SJSA1 (cell line): ENCODE measurements at regions not wholly inside any gene's neighbourhood (a gene's known extent, or its start where the extent isn't known, plus 50 kb on each side); places are given as distances from the start of the nearest gene placed in this dataset.
"Not testable (repeated sequence)": the region's sequence is repeated elsewhere in the genome, so short reads cannot be mapped to it uniquely, and the experiment has no call there.

ENCODE experiments used
- DNase-seq, 2 experiments: peaks; one replicate each; pipeline ENCODE4 v3.0.0-alpha.2; 2015 to 2020; ENCODE audit warnings: low spot score in 2 of 2, low read depth in 1 of 2
- H3K27ac ChIP-seq: fragments of 250-450 bp; sonication (Bioruptor Pico); 2 replicates; pipeline ENCODE4 v1.5.1; 2020; ENCODE audit warnings: mild to moderate bottlenecking, moderate library complexity
- H3K27me3 ChIP-seq: fragments of 250-450 bp; sonication (Bioruptor Pico); replicated peaks from 2 replicates; pipeline ENCODE4 v1.5.1; 2020; ENCODE audit warnings: mild to moderate bottlenecking, moderate library complexity
- H3K36me3 ChIP-seq: fragments of 250-450 bp; sonication (Bioruptor Pico); 2 replicates; pipeline ENCODE4 v1.5.1; 2020; ENCODE audit warnings: mild to moderate bottlenecking
- H3K4me1 ChIP-seq: fragments of 250-450 bp; sonication (Bioruptor Pico); replicated peaks from 2 replicates; pipeline ENCODE4 v1.6.1; 2021; ENCODE audit warnings: mild to moderate bottlenecking
- H3K4me3 ChIP-seq: fragments of 250-450 bp; sonication (Bioruptor Pico); 2 replicates; pipeline ENCODE4 v1.5.1; 2020; ENCODE audit warnings: mild to moderate bottlenecking
- H3K9me3 ChIP-seq: fragments of 250-450 bp; sonication (Bioruptor Pico); replicated peaks from 2 replicates; pipeline ENCODE4 v1.5.1; 2020; ENCODE audit warnings: mild to moderate bottlenecking

- no peak for DNase-seq
- Histone ChIP-seq H3K36me3 (no peaks in the 10 kb centered on the region), H3K9me3 (no peaks in the 10 kb centered on the region), H3K4me1 (no peaks in the 10 kb centered on the region; the same call in 1 of the 2 replicates), H3K4me3 (no peak overlapping the region), H3K27me3 (no peaks in the 10 kb centered on the region), H3K27ac (no peak overlapping the region)
Measured at GRCh38 chr4:85153221-85153620, 186.7 kb upstream of the WDFY3 start.

GRCh38 chr4:85154591-85154990 is 188.1 kb upstream of the WDFY3 start:
- Histone ChIP-seq H3K27me3 (no peaks in the 10 kb centered on the region), H3K4me3 (no peak overlapping the region), H3K9me3 (no peaks in the 10 kb centered on the region), H3K4me1 (no peaks in the 10 kb centered on the region; the same call in 1 of the 2 replicates), H3K36me3 (no peaks in the 10 kb centered on the region), H3K27ac (no peak overlapping the region)
- DNase-seq: no peak

DNA sequence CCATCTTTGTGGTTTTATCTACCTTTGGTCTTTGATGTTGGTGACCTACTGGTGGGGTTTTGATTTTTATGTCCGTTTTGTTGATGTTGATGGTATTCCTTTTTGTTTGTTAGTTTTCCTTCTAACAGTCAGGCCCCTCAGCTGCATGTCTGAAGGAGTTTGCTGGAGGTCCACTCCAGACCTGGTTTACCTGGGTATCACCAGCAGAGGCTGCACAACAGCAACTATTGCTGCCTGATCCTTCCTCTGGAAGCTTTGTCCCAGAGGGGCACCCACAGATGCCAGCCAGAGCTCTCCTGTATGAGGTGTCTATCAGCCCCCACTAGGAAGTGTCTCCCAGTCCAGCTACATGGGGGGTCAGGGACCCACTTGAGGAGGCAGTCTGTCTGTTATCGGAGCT is 199.3 kb upstream of the WDFY3 start:
- H3K27me3 ChIP-seq: no peaks in the 10 kb centered on the region
- no peak overlapping the region for H3K27ac ChIP-seq
- DNase-seq: no peak
- no peak overlapping the region for H3K4me3 ChIP-seq
- H3K9me3 ChIP-seq: no peaks in the 10 kb centered on the region
- no peaks in the 10 kb centered on the region for H3K4me1 ChIP-seq
- H3K36me3 ChIP-seq: no peaks in the 10 kb centered on the region

DNA sequence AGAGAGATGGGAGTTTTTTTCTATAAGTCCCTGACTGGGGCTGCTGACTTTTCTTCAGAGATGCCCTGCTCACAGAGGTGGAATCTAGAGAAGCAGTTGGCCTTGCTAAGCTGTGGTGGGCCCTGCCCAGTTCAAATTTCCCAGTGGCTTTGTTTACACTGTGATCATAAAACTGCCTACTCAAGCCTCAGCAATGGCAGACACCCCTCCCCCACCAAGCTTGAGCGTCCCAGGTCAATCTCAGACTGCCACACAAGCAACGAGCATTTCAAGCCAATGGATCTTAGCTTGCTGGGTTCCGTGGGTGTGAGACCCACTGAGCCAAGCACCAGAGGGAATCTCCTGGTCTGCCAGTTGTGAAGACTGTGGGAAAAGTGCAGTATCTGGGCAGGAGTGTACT is 199.8 kb upstream of the WDFY3 start:
- H3K27ac ChIP-seq: no peak overlapping the region
- H3K9me3 ChIP-seq: no peaks in the 10 kb centered on the region
- no peak for DNase-seq

GRCh38 chr4:85168234-85168834 is 201.8 kb upstream of the WDFY3 start:
- no peaks in the 10 kb centered on the region for H3K4me1 ChIP-seq
- no peak overlapping the region for H3K4me3 ChIP-seq
- no peak for DNase-seq
- H3K27me3 ChIP-seq: no peaks in the 10 kb centered on the region
- no peaks in the 10 kb centered on the region for H3K36me3 ChIP-seq
- H3K9me3 ChIP-seq: no peaks in the 10 kb centered on the region
- no peak overlapping the region for H3K27ac ChIP-seq

More for the DNA sequence above, 199.8 kb upstream of the WDFY3 start:
- Histone ChIP-seq H3K4me1 (no peaks in the 10 kb centered on the region), H3K27me3 (no peaks in the 10 kb centered on the region), H3K36me3 (no peaks in the 10 kb centered on the region), H3K4me3 (no peak overlapping the region)

DNA sequence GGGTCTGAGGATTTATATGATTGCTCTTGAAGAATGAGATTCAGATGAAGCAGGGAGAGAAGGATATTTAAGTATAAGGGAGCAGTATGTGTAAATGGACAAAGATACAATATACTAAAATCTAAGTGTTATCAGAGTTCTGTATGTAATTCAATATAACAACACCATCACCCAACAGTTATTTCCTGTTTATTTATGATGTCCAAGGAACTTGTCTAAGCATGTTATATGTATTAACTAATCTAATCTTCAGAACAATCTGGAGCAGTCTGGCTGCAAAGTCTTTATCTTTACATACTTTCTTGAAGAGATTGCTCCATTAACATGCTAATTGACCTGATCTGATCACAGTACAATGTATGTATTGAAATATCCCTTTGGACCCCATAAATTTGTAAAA is 203.8 kb upstream of the WDFY3 start:
- Histone ChIP-seq H3K27me3 (no peaks in the 10 kb centered on the region), H3K27ac (no peak overlapping the region), H3K4me1 (no peaks in the 10 kb centered on the region), H3K9me3 (no peaks in the 10 kb centered on the region), H3K4me3 (no peak overlapping the region), H3K36me3 (no peaks in the 10 kb centered on the region)
- DNase-seq: no peak

DNA sequence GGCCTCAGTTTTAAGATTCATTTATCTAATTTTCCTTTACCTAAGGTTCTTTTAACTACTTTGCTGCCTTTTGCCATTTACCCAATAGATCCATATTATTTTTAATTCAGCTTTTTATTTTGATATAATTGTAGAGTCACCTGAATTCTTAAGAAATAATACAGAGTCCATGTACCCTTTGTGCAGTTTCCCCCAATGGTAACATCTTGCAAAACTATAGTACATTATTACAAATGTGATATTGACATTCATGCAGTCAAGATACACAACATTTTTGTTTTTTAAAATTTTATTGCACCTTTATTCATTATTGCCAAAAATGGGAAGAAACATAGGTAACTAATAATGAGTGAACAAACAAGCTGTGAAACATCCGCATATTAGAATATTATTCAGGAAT is 208.7 kb upstream of the WDFY3 start:
- H3K4me1 ChIP-seq: no peaks in the 10 kb centered on the region
- H3K36me3 ChIP-seq: no peaks in the 10 kb centered on the region
- H3K4me3 ChIP-seq: no peak overlapping the region
- no peak for DNase-seq
- H3K9me3 ChIP-seq: no peaks in the 10 kb centered on the region
- no peaks in the 10 kb centered on the region for H3K27me3 ChIP-seq
- H3K27ac ChIP-seq: no peak overlapping the region

DNA sequence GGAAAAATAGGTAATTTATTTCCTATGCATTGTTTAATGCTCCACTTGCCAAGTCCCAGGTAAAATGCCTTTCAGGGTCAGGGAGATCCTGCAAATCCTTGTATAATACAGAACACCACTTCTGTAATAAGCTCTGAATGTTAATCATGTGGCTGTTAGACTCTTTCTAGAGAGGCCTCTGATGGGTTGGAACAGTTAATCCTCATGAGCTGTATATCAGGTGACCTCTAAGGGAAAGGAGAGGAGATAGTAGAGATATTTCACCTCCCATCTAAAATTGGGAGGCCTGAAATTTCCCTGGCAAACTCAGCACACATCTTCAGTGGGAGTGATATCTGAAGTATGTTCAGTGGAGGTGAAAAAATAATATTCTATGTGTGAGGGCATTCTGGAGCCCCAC is 210.6 kb upstream of the WDFY3 start:
- no peaks in the 10 kb centered on the region for H3K4me1 ChIP-seq
- no peaks in the 10 kb centered on the region for H3K27me3 ChIP-seq
- H3K27ac ChIP-seq: no peak overlapping the region
- no peaks in the 10 kb centered on the region for H3K9me3 ChIP-seq
- no peak for DNase-seq
- no peak overlapping the region for H3K4me3 ChIP-seq
- H3K36me3 ChIP-seq: no peaks in the 10 kb centered on the region

DNA sequence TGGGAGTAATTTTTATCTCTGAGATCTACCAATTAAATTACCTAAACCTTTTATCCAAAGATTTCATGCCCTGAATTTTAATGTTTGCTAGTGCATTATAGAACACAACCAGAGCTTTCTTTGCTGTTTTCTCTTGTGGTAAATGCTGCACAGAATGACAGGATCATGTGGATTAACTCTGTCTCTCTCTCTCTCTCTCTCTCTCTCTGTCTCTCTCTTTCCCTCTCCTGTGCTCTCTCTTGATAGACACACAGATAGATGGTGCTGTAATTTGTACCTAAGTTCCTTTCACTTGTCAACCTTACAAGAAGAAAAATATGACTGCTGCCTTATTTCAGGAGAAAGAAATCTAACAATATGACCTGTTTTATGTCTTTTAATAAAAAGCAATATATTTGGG is 211.2 kb upstream of the WDFY3 start:
- Histone ChIP-seq H3K27ac (no peak overlapping the region), H3K4me1 (no peaks in the 10 kb centered on the region), H3K36me3 (no peaks in the 10 kb centered on the region), H3K4me3 (no peak overlapping the region), H3K9me3 (no peaks in the 10 kb centered on the region), H3K27me3 (no peaks in the 10 kb centered on the region)
- DNase-seq: no peak

- H3K27me3 ChIP-seq: no peaks in the 10 kb centered on the region
Measured at GRCh38 chr4:85180533-85180932, 214.0 kb upstream of the WDFY3 start.

GRCh38 chr4:85187106-85187505 is 220.6 kb upstream of the WDFY3 start:
- Histone ChIP-seq H3K9me3 (no peaks in the 10 kb centered on the region), H3K27ac (no peak overlapping the region)

More at GRCh38 chr4:85180533-85180932, 214.0 kb upstream of the WDFY3 start:
- H3K4me3 ChIP-seq: no peak overlapping the region
- no peaks in the 10 kb centered on the region for H3K4me1 ChIP-seq
- no peak for DNase-seq
- no peak overlapping the region for H3K27ac ChIP-seq
- H3K9me3 ChIP-seq: no peaks in the 10 kb centered on the region
- H3K36me3 ChIP-seq: no peaks in the 10 kb centered on the region

GRCh38 chr4:85196015-85196414 is 229.5 kb upstream of the WDFY3 start:
- not testable (repeated sequence) for H3K36me3 ChIP-seq, H3K27me3 ChIP-seq, H3K4me1 ChIP-seq, H3K27ac ChIP-seq, H3K4me3 ChIP-seq, H3K9me3 ChIP-seq
- DNase-seq: peak; percentile 3 to 46

More at GRCh38 chr4:85187106-85187505, 220.6 kb upstream of the WDFY3 start:
- no peaks in the 10 kb centered on the region for H3K4me1 ChIP-seq
- no peak for DNase-seq
- H3K4me3 ChIP-seq: no peak overlapping the region
- H3K36me3 ChIP-seq: no peaks in the 10 kb centered on the region
- no peaks in the 10 kb centered on the region for H3K27me3 ChIP-seq

DNA sequence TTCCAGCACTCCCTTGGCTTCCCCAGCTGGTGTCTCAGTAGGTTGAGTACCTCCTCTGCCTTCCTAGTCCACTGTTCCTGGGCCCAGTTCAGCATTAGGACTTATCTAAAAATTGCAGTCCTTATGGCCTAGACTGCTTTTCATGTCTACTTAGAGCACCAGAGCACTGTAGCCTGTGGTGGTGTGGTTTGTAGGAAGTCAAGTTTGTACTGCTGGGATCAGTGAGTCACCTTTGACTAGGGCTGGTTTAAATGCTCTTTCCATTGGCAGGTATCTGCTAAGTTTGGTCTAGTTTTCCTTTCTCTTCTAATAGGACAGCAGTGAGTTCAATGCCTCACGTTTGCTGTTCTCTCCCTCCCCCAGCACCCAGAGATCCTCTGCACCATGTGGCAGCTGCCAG is 233.6 kb upstream of the WDFY3 start:
- no peak for DNase-seq
- no peak overlapping the region for H3K4me3 ChIP-seq
- H3K27me3 ChIP-seq: no peaks in the 10 kb centered on the region
- no peaks in the 10 kb centered on the region for H3K4me1 ChIP-seq
- no peak overlapping the region for H3K27ac ChIP-seq
- no peaks in the 10 kb centered on the region for H3K36me3 ChIP-seq
- H3K9me3 ChIP-seq: 0 out of 2 replicates have a peak, but pooled peaks cover 2% of the 10 kb centered on the region

DNA sequence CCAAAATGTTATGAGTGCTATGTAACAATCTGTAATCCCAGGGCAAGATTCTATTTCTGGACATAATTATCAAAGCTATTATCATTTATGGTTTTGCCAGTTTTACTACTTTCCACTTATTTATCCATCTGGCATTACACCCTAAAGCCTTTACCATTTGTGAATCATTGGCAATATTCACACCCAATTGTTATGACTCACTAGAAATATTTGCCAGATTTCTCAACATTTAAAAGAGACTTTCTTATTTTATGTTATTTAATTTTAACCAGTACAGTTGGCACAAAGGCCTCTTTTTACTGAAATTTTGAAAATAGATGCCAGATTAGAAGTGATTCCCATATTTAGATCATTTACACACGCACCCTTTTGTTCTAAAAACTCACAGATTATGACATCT is 242.7 kb upstream of the WDFY3 start:
- H3K36me3 ChIP-seq: no peaks in the 10 kb centered on the region
- H3K4me3 ChIP-seq: no peak overlapping the region
- no peaks in the 10 kb centered on the region for H3K4me1 ChIP-seq
- DNase-seq: no peak
- no peaks in the 10 kb centered on the region for H3K27me3 ChIP-seq
- H3K9me3 ChIP-seq: no peaks in the 10 kb centered on the region
- H3K27ac ChIP-seq: no peak overlapping the region

GRCh38 chr4:85210353-85210752 is 243.9 kb upstream of the WDFY3 start:
- no peaks in the 10 kb centered on the region for H3K27me3 ChIP-seq
- no peaks in the 10 kb centered on the region for H3K4me1 ChIP-seq
- no peaks in the 10 kb centered on the region for H3K36me3 ChIP-seq
- H3K4me3 ChIP-seq: no peak overlapping the region
- H3K9me3 ChIP-seq: 0 out of 2 replicates have a peak, but pooled peaks cover 3% of the 10 kb centered on the region
- no peak overlapping the region for H3K27ac ChIP-seq
- DNase-seq: no peak
